Activated CD4-positive, alpha-beta T cell treated with anti-CD3 and anti-CD28 coated beads, Interleukin-2, amount 10 ng/mL, durations not matched to agents 24 days and 14 days (primary cell): ENCODE measurements at regions not wholly inside any gene's neighbourhood (a gene's known extent, or its start where the extent isn't known, plus 50 kb on each side); places are given as distances from the start of the nearest gene placed in this dataset.
A peak's percentile ranks its signal among the peaks of the same experiment; 100 is the strongest.

Experiments used
- DNase-seq: peaks from one replicate; pipeline ENCODE4 v3.0.0; 2022
- H3K27ac Mint-ChIP-seq: one replicate; pipeline ENCODE4 v1.8.0; 2022; ENCODE audit warnings: mild to moderate bottlenecking, mixed read lengths
- H3K27me3 Mint-ChIP-seq: one replicate; pipeline ENCODE4 v1.8.0; 2022; ENCODE audit warnings: mixed read lengths
- H3K36me3 Mint-ChIP-seq: one replicate; pipeline ENCODE4 v1.8.0; 2022; ENCODE audit warnings: low read depth, mild to moderate bottlenecking, mixed read lengths
- H3K4me1 Mint-ChIP-seq: one replicate; pipeline ENCODE4 v1.8.0; 2021; ENCODE audit warnings: mixed read lengths
- H3K4me3 Mint-ChIP-seq: one replicate; pipeline ENCODE4 v1.8.0; 2022; ENCODE audit warnings: mild to moderate bottlenecking, moderate library complexity, mixed read lengths
- H3K9me3 Mint-ChIP-seq: one replicate; pipeline ENCODE4 v1.8.0; 2021; ENCODE audit warnings: mixed read lengths
- intact Hi-C: fragments of 100-400 bp; cut with micrococcal nuclease; formaldehyde crosslinking; loops from one replicate; pipeline ENCODE4 v1.15.1; 2023

DNA sequence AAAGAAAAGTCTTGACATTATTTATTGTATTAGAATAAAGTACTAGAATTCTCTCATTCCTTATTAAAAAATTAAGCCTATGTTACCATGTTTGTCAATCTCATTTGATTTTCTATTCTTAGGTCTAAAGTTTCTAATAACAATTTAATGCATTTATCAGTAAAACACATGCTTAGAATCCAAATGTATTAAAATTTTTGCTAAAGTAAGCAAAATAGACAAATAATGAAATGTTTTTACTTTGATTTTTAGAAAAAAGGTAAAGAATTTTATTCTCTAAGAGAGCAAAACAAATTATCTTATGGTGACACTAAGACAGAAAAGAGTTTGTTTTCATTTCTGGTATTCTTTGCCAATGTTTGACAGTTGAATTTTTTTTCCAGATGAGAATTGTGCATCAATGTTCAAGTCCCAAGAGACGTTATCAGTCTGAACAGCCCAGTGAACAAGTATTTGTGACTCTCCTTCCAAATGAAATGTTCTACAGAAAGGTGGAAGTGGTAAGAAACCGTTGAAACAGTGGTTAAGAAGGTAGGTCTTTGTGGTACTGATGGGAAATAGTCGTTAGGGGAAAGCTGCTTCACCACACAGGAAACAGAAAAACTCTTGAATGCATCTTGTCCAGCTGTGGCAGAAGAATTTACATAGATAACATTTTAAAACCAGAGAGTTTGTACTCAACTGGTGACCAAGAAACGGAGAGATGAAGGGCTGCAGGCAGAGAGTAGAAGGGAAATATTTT is 402.5 kb downstream of the PTPRC start:
- peak; percentile 88 for DNase-seq
- intact Hi-C loops: loop anchor here (1.0 to 5.0 kb wide), 7 partner anchors 32 to 186 kb away; no protein-coding TSS in a partner anchor
- H3K27ac Mint-ChIP-seq: peak overlapping the region; percentile 87
- H3K27me3 Mint-ChIP-seq: no peaks in the 10 kb centered on the region
- H3K4me3 Mint-ChIP-seq: peak overlapping the region; percentile 59
- H3K4me1 Mint-ChIP-seq: peaks cover 37% of the 10 kb centered on the region
- H3K9me3 Mint-ChIP-seq: peaks cover 26% of the 10 kb centered on the region
- H3K36me3 Mint-ChIP-seq: peaks cover 31% of the 10 kb centered on the region

DNA sequence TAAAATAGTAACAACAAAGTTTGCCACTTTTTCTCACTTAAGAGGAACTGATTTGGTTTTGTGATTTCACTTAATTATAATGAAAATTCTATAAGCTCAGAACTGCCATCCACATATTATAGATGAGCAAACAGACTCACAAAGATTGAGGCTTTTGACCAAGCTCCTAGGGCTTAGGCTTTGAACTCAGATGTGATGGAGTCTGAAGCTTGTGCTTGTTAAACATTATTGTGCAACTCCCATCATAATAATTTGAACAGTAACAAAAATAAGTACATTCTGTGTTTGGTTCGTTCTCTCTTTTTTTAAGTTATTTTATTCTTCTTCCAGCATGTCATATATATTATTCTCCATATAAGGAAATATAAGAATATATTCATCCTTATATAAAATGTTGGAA is 403.4 kb downstream of the PTPRC start:
- no peak for DNase-seq
- H3K4me3 Mint-ChIP-seq: no peak overlapping the region
- H3K36me3 Mint-ChIP-seq: peaks cover 37% of the 10 kb centered on the region
- H3K27ac Mint-ChIP-seq: no peak overlapping the region
- intact Hi-C loops: loop anchor here (5.0 kb wide), 1 partner anchor 185 kb away; no protein-coding TSS in a partner anchor
- H3K27me3 Mint-ChIP-seq: no peaks in the 10 kb centered on the region
- H3K4me1 Mint-ChIP-seq: peaks cover 43% of the 10 kb centered on the region
- H3K9me3 Mint-ChIP-seq: peaks cover 24% of the 10 kb centered on the region

DNA sequence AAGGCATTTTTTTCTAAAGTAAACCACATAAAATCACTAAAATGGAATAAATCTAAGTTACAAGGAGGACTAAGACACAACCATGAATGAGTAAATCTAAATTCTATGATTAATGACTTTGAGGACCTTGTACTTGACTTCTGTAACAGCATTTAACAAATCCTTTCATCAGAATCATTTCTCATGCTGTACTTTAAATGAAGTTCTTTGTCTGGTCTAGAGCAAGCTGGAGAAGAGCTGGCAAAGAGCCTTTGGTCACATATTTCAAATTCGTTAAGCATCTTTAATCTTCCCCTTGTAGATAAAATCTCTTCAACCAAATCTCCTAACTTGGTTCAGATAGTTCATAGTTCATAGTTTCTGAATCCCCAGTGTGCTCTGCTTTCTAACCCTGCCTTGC is 405.4 kb downstream of the PTPRC start:
- Mint-ChIP-seq H3K9me3 (peaks cover 37% of the 10 kb centered on the region), H3K36me3 (peaks cover 46% of the 10 kb centered on the region), H3K27ac (no peak overlapping the region), H3K4me3 (no peak overlapping the region), H3K4me1 (peaks cover 37% of the 10 kb centered on the region), H3K27me3 (no peaks in the 10 kb centered on the region)
- intact Hi-C loops: loop anchor here (5.0 kb wide), 1 partner anchor 183 kb away; no protein-coding TSS in a partner anchor
- DNase-seq: no peak

DNA sequence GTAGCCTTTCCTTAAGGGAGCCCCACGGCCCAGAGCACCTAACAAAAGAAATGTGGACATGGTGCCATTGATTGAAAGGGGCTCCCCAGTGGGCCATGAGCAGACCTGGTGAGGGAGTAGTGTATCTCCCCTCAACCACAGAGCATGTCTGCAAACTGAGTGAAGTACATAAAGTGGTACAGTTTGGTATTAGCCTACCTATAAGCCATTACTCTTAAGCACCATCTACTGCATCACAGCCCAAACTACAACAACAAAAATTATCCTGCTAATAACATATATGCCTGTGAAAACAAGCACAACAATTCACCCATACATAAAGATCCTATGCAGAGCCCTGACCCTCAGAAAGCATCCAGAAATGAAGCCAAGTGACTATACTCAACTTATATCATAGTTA is 407.8 kb downstream of the PTPRC start:
- H3K27ac Mint-ChIP-seq: no peak overlapping the region
- H3K4me3 Mint-ChIP-seq: no peak overlapping the region
- no peak for DNase-seq
- H3K4me1 Mint-ChIP-seq: peaks cover 19% of the 10 kb centered on the region
- no peaks in the 10 kb centered on the region for H3K27me3 Mint-ChIP-seq
- intact Hi-C loops: no loop called here
- peaks cover 65% of the 10 kb centered on the region for H3K36me3 Mint-ChIP-seq
- H3K9me3 Mint-ChIP-seq: peaks cover 49% of the 10 kb centered on the region

DNA sequence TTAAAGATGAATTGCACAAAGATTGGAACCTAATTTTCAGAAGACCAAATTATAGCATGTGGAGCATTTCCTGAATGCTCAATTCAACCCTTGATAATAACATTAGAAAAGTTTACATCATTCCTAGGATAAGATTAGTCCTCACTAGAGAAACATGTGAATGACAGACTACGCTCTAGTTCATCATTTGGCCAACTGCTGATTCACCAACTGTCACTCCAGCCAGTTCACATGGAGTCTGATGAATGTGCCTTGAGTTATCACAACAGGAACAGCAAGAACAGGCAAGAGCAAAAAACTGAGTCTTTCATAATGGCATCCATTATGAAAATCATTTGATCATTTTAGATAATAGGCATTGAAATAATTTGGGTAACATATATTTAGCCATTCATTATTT is 415.9 kb downstream of the PTPRC start:
- Mint-ChIP-seq H3K36me3 (peaks cover 22% of the 10 kb centered on the region), H3K27me3 (no peaks in the 10 kb centered on the region), H3K9me3 (peaks cover 16% of the 10 kb centered on the region), H3K4me3 (no peak overlapping the region), H3K4me1 (peaks cover 2% of the 10 kb centered on the region), H3K27ac (no peak overlapping the region)
- no peak for DNase-seq
- intact Hi-C loops: no loop called here

DNA sequence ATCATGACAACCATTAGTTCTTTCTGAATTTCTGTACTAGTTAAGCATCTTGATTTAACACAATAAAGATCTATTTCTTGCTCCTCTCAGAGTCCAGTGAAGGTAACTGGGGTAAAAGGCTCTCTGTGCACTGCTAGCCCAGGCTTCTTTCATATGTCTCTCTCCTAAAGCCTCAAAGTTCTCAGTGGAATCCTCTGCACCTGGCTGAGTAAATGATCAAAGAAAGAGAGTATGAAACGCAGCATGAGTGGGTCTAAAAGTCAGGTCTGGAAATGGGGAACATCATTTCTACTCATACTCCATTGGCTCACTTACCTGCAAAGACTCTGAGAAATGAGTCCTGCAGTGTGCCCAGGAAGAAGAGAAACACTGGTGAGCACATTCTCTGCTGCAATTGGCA is 418.5 kb downstream of the PTPRC start:
- Mint-ChIP-seq H3K36me3 (peaks cover 12% of the 10 kb centered on the region), H3K4me3 (no peak overlapping the region), H3K27me3 (no peaks in the 10 kb centered on the region), H3K4me1 (peaks cover 2% of the 10 kb centered on the region), H3K27ac (no peak overlapping the region), H3K9me3 (peaks cover 25% of the 10 kb centered on the region)
- intact Hi-C loops: no loop called here
- no peak for DNase-seq

DNA sequence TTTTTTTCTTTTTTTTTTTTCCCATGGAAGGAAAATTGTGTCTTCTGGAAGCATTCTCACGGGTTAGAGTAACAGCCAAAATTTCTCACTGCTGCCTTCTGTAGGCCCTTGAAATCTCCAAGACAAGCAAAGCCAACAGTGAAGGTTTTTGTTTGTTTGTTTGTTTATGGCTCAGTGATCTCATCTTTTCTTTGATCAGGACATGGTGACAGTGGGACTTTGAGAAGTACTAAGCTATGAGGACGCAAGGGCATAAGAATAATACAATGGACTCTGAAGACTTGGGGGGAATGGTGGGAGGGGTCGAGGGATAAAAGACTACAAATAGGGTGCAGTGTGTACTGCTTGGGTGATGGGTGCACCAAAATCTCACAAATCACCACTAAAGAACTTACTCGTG is 419.4 kb downstream of the PTPRC start:
- Mint-ChIP-seq H3K27ac (no peak overlapping the region), H3K4me3 (no peak overlapping the region), H3K27me3 (no peaks in the 10 kb centered on the region), H3K9me3 (peaks cover 32% of the 10 kb centered on the region), H3K36me3 (peaks cover 10% of the 10 kb centered on the region), H3K4me1 (peaks cover 2% of the 10 kb centered on the region)
- DNase-seq: no peak
- intact Hi-C loops: no loop called here

DNA sequence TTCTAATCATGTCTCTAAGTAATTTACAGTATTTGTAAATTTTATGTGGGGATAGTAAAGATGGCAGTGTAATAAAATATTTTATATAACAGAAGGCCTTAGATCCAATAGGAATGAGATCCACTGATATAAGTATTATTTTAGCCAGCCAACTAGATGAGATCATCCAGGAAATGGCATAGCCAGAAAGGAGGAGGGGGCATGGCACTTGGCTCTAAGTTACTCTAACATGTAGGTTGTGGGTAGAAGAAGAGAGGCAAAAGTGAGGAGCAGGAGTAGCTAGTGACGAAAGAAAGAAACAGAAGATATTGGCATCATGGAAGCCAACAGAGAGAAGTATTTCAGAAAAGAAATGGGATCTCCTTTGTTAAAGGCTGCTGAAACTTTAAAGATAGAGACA is 426.1 kb downstream of the PTPRC start:
- H3K36me3 Mint-ChIP-seq: peaks cover 10% of the 10 kb centered on the region
- intact Hi-C loops: no loop called here
- peaks cover 12% of the 10 kb centered on the region for H3K4me1 Mint-ChIP-seq

DNA sequence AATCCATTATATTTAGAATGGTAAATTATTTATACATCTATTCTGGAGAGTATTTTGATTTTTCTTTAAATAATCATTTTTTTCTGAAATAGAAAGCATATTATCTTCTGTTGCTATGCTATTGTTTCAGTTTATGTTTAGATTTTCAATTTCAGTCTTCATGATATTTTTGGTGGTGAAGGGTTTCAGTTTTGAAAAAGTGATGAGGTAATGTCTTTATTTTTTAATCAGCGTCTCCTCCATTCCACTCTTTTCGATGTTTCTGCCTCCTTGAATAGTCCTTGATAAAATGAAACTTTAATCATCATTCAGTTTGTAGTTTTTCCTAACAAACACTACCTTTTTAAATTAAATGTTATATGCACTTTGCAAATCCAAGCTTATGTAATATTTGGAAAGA is 428.6 kb downstream of the PTPRC start:
- peaks cover 12% of the 10 kb centered on the region for H3K4me1 Mint-ChIP-seq
- no peak for DNase-seq
- intact Hi-C loops: no loop called here
- peaks cover 2% of the 10 kb centered on the region for H3K36me3 Mint-ChIP-seq
- no peaks in the 10 kb centered on the region for H3K27me3 Mint-ChIP-seq
- H3K27ac Mint-ChIP-seq: peak overlapping the region; percentile 6
- peaks cover 27% of the 10 kb centered on the region for H3K9me3 Mint-ChIP-seq
- H3K4me3 Mint-ChIP-seq: peak overlapping the region; percentile 24

More for the DNA sequence above, 426.1 kb downstream of the PTPRC start:
- H3K4me3 Mint-ChIP-seq: no peak overlapping the region
- H3K27me3 Mint-ChIP-seq: no peaks in the 10 kb centered on the region
- peaks cover 33% of the 10 kb centered on the region for H3K9me3 Mint-ChIP-seq
- DNase-seq: no peak
- no peak overlapping the region for H3K27ac Mint-ChIP-seq

DNA sequence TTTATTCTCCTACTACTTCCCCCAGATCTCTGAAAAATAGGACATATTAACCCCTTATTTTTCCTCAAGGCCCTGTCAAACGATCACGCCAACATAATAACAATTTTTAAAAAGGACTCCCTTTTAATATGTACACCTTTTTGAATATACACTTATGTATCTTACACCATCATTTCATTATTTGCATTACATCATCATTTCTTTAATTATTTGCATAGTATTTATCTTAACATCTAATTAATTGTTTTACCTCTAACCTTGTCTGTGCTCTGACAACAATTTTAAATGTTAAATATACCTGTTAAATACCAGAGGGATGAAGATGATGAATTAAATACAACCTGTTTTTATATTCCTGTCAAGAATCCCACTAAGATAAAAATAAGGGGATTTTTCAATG is 432.2 kb downstream of the PTPRC start:
- DNase-seq: no peak
- Mint-ChIP-seq H3K27ac (no peak overlapping the region), H3K9me3 (peaks cover 17% of the 10 kb centered on the region), H3K27me3 (no peaks in the 10 kb centered on the region), H3K4me1 (peaks cover 14% of the 10 kb centered on the region), H3K4me3 (no peak overlapping the region), H3K36me3 (peaks cover 2% of the 10 kb centered on the region)
- intact Hi-C loops: no loop called here

DNA sequence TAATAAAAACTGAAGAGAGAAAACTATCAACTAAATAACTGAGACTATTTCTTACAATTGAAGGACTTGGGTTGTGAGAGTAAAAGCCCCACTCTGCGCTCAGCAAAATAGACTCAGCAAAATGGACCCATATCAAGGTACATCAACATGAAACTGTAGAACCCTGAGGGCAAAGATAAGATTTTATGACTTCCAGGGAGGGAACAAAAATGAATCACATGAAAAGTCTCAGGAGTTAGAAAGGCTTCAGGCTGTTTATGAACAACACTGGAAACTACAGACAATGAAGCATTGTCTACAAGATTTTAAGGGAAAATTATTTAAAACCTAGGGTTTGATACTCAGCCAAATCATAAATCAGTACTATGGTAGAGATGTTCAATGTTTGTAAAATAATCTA is 434.3 kb downstream of the PTPRC start:
- intact Hi-C loops: no loop called here
- Mint-ChIP-seq H3K36me3 (no peaks in the 10 kb centered on the region), H3K9me3 (peaks cover 17% of the 10 kb centered on the region), H3K4me1 (peaks cover 7% of the 10 kb centered on the region), H3K27ac (no peak overlapping the region), H3K4me3 (no peak overlapping the region), H3K27me3 (no peaks in the 10 kb centered on the region)
- DNase-seq: no peak

DNA sequence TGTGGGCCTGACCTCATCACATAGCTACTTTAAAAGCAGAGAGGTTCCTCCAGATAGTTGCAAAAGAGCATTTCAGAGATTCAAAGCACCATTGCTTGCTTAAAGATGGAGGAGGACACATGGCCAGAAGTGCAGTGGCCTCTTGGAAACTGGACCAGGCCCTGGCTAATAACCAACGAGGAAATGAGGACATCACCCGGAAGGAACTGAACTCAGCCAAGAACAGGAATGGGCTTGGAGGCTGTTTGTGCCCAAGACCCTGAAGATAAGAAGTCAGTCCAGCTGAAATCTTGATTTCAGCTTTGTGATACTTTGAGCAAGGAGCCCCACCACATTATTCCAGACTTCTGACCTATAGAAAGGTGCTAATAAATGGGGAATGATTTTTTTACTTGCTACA is 437.0 kb downstream of the PTPRC start:
- no peak overlapping the region for H3K27ac Mint-ChIP-seq
- intact Hi-C loops: no loop called here

DNA sequence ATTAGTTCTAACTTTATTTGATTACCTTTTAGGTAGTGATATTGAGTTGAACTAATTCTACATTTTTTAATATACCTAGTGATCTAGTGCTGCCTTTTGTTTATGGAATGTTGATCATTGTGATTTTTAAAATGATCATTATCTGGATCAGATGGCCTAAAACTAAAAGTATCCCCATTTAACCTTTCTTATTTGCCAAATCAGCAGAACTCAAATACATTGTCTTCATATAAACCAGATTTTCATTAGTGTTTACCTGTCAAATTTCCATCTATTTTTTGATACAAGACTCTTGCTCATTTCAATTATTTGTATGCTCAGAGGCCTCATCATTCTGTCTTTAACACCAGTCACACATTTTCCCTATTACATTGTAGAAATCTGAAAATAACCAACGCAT is 441.2 kb downstream of the PTPRC start:
- no peak overlapping the region for H3K27ac Mint-ChIP-seq
- peaks cover 15% of the 10 kb centered on the region for H3K4me1 Mint-ChIP-seq
- peaks cover 5% of the 10 kb centered on the region for H3K36me3 Mint-ChIP-seq
- H3K9me3 Mint-ChIP-seq: peaks cover 3% of the 10 kb centered on the region
- intact Hi-C loops: no loop called here
- H3K27me3 Mint-ChIP-seq: peaks cover 5% of the 10 kb centered on the region
- DNase-seq: no peak
- H3K4me3 Mint-ChIP-seq: no peak overlapping the region

More for the DNA sequence above, 437.0 kb downstream of the PTPRC start:
- Mint-ChIP-seq H3K27me3 (peaks cover 5% of the 10 kb centered on the region), H3K4me1 (peaks cover 7% of the 10 kb centered on the region), H3K9me3 (peaks cover 18% of the 10 kb centered on the region), H3K4me3 (no peak overlapping the region), H3K36me3 (peaks cover 3% of the 10 kb centered on the region)
- no peak for DNase-seq

DNA sequence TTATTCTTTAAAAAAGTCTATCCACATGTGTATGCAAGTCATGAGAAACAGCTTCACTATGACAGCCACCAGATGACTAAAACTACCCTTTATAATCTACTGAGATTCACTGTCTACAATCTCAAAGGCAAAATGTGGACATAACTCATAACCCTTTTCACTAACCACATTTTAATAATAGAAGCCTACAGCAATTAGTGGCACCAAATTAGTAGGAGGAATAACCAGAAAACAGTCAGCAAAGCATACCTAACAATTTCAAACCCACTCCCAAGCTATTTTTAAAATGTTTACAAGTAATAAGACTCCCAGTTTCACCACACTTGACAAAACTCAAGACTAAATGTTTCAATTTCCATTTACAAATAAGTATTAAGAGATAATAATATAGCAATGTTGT is 442.9 kb downstream of the PTPRC start:
- intact Hi-C loops: no loop called here
- peaks cover 8% of the 10 kb centered on the region for H3K9me3 Mint-ChIP-seq
- H3K4me1 Mint-ChIP-seq: peaks cover 18% of the 10 kb centered on the region
- no peak for DNase-seq
- H3K36me3 Mint-ChIP-seq: peaks cover 12% of the 10 kb centered on the region
- no peak overlapping the region for H3K27ac Mint-ChIP-seq
- no peak overlapping the region for H3K4me3 Mint-ChIP-seq
- H3K27me3 Mint-ChIP-seq: peaks cover 5% of the 10 kb centered on the region
